ENCODE measurements at regions not wholly inside any gene's neighbourhood (a gene's known extent, or its start where the extent isn't known, plus 50 kb on each side); places are given as distances from the start of the nearest gene placed in this dataset.
A peak's percentile ranks its signal among the peaks of the same experiment; 100 is the strongest.
"Not testable (repeated sequence)": the region's sequence is repeated elsewhere in the genome, so short reads cannot be mapped to it uniquely, and the experiment has no call there.

DNA sequence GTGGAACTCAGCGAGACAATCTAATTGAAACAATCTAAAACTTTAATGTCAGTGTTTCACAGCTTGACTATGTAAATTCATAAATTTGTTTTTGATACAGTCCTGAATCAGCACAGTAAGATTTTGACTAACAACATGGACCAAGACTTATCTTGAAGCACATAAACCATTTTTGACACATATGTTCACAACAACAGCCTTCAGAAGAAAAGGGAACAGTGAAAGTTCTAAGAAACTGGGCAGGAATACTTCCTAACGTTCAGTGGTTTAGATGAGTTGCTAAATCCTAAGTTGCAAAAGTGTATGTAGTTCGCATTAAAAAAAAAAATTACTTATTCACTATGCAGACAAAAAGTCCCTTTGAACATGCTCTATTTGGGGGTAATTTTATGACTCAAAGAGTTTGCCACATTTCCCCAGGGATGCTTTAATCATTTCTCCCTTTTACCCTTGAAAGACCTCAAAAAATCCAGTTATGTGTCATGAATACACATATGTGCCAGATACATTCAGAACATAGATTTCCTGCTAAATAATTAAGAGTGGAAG is 120.2 kb downstream of the MRPL39 start:
- no peak for DNase-seq

DNA sequence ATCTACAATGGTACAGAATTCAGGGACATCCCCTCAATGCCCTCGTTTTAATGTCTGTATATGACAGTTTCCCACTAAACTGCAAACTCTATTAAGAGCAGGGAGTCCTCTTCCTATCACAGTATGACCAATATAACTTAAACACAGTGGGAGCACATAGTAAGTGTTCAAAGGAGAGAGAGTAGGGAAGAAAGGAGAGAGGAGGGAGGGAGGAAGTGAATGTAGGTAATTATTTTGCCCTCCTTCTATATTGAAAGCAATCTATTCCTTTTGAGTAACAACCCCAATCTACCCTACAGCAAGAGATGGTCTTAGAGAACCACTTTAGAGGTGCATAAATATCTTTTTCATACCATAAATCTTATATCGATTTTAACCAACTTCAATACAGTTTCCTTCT is 121.4 kb downstream of the MRPL39 start:
- DNase-seq: no peak

DNA sequence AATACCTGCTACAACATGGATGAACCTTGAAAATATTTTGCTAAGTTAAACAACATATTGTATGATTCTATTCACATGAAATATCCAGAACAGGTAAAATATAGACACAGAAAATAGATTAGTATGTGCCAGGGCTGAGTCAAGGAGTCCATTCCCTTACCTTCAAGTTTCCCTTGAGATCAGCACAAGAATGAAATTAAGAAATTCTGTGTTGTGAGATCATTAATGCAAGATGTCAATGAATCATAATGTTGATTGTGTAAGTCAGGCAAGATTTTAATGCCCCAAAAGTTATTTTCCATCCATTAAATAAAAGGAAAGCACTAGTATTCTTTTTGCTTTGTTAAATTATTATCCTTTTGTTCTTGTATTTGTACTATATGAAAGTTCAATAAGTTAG is 139.4 kb downstream of the MRPL39 start:
- no peak for DNase-seq

DNA sequence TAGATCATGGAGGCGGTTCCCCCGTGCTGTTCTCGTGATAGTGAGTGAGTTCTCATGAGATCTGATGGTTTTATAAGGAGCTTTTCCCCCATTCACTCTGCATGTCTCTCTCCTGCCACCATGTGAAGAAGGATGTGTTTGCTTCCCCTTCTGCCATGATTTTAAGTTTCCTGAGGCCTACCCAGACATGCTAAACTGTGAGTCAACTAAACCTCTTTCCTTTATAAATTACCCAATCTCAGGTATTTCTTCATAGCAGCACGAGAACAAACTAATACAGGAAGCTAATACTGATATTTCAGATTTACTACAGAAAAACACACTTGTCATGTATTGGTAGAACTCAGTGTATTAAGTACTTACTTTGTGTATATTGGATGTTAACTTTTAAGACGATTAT is 140.2 kb downstream of the MRPL39 start:
- DNase-seq: not testable (repeated sequence)

DNA sequence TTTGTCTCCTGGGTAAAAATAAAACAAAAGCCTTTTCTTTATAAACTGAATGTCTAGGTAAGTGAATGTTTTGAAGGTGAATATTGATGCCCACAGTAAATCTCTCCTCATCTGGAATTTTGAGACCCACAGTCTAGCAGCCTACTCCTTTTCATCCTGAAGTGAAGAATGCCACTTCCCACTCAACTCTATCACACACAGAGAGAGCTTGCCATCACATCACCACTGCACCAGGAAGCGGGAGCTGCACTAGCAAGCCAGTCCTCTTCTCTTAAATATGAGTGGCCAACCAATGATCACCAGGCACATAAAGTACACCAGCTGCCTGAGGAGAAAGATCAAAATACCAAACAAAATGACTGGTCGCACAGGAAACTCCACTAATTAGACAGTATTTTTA is 140.8 kb downstream of the MRPL39 start:
- DNase-seq: no peak

DNA sequence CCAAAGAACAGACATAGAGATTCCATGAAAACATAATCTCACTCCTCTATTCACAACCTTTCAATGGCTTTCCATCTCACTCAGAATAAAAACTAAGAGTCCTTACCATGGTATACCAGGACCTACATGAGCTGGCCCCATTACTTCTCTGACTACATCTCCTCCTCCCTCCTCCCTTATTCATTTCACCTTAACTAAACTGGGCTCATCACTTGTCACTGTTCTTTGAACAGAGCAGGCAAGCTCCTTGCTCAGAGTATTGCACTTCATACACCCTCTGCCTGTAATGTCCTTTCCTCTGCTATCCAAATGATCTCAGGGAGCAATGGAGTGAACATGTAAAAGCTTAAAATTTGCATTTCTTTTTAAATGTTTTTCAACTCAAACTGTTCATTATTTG is 142.0 kb downstream of the MRPL39 start:
- DNase-seq: no peak

DNA sequence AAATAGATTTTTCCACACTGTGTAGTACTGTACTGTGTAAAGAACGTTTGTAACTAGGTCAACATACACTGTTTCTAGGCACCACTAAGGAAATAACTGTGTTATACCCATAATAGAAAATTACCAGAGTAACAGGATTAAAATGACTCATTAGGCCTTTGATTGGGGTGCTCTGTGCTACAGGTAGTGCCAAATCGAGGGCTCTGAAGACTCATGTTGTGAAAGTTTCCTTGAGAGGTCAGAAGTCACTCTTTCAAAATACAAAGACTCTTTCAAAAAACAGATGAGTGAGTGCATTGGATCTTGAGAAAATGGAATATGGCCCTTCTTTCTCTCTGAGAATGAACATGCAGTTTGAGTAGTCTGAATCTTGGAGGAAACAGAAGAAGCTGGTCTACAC is 143.0 kb downstream of the MRPL39 start:
- peak; percentile 21 for DNase-seq

DNA sequence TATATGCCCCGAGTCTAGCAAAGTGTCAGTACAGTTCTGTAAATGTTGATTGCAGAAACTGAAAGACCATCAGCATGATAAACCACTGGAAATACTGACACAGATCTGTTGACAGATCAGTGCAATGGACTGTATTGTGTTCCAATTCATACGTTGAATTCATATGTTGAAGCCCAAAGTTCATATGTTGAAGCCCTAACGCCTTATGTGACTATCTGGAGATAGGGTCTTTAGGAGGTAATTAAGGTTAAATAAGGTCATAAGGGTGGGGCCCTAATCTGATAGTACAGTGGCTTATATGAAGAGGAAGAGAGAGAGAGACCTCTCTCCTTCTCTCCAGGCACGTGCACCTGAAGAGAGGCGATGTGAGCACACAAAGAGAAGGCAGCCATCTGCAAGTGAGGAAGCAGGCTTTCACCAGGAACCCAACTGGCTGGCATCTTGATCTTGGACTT is 144.7 kb downstream of the MRPL39 start:
- no peak for DNase-seq

DNA sequence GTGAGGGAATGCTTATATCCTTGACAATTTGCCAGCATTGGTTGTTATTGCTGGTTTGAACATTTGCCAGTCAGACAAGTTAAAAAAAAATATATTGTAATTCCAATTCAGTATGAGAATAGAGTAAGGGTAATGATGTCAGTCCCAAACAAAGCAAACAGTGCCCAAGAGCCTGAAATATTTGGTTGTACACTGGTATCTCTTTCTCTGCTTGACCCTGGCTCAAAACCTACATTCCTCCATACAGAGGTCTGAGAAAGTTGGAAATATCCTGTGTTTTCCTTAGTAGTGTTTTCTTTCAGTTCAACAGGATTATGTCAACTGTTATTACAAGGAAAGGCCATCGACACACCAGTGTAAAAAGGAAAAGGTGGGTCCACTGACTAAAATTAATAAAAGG is 145.6 kb downstream of the MRPL39 start:
- no peak for DNase-seq

DNA sequence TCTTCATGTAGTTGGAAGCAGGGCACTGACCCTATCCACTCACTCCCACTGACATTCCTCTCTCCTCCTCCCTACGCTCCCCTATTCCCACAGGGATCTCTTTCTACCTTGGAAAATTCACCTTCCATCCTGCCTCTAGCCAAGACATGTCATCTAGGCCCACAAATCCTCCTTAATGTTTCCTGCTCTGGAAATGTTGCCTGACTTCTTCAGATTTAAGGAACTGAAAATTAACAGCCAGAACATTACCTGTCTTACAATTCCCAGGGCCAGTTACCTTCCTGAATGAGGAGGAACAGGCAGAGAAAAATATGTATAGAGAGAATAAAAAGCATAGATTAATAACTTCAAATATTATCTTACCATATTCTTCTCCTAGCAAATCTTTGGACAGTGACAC is 147.3 kb downstream of the MRPL39 start:
- no peak for DNase-seq

DNA sequence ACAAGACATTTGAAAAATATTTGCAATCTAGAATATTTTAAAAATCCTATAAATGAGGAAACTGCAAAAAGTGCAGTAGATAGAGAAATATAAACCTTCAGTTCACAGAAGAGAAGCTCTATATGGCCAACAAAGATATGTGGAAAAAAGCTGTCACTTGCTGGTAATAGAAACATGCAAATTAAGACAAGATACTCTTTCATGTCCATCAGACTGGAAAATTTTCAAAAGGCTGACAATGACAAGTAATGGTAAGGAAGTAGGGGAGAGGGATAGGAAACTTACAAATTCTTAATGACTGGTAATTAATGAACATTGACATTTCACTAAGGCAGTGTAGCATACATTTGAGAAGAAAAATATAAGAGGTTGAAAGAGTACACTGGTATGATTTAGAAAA is 147.9 kb downstream of the MRPL39 start:
- DNase-seq: no peak

DNA sequence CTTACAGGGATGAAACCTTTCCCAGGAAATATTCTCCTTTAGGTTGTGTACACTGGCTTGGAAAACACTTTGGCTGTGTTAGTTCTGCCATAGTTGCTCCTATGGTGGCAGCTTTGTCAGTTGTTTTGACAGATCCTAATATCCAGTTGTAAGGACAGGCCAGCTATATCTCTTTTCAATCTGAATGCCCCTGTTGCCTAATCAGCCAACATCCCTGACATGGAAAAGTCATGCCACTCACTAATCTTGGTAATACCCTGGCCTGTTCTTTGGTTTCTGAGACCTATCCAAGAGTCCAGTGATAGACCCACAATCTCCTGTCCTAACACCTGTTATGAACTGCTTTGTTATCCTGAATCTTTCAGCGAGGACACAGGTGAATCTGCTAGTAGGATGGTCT is 148.8 kb downstream of the MRPL39 start:
- DNase-seq: no peak

DNA sequence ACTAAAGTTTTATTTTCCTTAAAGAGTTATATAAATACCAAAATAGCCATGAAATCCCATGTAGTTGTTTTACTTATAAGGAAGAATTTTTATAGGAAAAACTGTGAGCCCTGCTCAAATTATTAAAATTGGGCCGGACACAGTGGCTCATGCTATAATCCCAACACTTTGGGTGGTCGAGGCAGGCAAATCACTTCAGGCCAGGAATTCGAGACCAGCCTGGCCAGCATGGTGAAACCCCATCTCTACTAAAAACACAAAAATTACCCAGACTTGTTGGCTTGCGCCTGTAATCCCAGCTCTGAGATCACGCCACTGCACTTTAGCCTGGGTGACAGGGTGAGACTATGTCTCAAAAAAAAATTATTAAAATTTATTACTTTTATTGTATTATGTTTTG is 149.3 kb downstream of the MRPL39 start:
- no peak for DNase-seq

DNA sequence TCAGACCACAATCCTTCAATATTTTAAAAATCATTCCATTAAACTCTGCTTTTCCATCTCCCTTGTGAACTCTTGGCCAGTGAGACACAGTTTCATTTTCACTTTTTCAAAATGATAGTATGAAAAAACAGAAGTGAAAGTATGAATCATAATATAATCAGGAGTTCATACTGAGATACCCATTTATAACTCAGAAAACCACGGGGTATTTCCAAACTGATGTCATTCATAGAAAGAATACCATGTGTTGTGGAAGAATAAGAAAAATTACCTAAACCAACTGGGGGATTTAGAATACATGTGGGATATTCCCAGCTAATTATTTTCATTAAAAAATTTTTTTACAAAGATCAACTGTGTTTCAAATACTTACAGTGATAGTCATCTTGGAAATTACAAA is 149.9 kb downstream of the MRPL39 start:
- DNase-seq: peak; percentile 67

DNA sequence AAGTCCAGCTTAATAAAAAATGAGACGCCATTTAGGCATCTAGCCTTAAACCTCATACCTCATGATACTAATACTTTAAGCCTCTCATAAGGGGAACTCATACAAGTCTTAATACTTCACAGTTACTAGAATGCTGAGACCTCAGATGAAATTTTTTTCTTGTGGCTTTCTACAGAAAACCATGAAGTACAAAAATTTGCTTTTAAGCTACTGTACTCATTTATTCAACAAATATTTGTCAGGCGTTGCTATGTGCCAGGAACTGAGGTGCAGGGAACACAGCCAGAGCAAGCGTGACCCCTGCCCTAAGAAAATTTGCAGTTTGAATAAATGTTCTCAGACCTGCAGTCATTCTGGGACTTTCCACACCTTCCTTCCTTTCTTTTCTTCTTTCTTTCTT is 150.6 kb downstream of the MRPL39 start:
- peak; percentile 11 for DNase-seq

DNA sequence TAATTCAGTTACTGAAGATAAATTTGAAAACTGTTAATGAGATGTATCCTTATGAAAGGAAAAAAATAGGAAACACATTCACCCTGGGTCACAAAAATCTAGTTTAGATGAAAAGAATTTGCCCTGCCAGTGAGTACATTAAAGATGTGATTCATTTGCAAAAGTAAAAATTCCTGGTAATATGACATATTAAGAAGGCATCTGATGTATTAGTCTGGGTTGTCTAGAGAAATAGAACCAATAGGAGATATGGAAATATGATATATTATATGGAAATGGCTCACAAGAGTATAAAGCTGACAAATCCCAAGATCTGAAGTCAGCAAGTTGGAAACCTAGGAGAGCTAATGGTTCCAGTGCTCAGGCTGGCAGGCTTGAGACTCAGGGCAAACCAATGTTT is 153.8 kb downstream of the MRPL39 start:
- DNase-seq: no peak

DNA sequence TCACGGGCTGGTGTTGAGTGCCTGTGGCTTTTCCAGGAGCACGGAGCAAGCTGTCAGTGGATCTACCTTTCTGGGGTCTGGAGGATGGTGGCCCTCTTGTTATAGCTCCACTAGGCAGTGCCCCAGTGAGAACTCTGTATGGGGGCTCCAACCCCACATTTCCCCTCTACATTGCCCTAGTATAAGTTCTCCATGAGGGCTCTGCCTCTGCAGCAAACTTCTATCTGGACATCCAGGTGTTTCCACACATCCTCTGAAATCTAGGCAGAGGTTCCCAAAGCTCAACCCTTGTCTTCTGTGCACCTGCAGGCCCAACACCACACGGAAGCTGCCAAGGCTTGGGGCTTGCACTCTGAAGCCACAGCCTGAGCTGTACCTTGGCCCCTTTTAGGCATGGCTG is 157.3 kb downstream of the MRPL39 start:
- DNase-seq: no peak

DNA sequence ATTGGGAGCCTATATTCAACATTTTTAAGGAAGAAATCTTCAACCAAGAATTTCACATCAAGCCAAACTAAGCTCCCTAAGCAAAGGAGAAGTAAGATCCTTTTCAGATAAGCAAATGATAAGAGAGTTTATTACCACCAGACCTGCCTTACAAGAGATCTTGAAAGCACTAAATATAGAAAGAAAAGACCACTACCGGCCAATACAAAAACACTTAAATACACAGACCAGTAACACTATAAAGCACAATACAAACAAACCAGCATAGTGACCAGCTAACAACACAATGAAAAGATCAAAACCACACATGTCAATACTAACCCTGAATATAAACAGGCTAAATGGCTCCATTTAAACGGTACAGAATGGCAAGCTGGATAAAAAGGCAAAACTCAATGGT is 165.4 kb downstream of the MRPL39 start:
- no peak for DNase-seq

DNA sequence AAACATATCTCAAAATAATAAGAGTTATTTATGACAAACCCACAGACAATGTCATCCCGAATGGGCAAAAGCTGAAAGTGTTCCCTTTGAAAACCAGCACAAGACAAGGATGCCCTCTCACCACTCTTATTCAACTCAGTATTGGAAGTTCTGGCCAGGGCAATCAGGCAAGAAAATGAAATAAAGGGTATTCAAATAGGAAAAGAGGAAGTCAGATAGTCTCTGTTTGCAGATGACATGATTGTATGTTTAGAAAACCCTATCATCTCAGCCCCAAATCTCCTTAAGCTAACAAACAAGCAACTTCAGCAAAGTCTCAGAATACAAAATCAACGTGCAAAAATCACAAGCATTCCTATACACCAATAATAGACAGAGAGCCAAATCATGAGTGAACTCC is 169.8 kb downstream of the MRPL39 start:
- not testable (repeated sequence) for DNase-seq

DNA sequence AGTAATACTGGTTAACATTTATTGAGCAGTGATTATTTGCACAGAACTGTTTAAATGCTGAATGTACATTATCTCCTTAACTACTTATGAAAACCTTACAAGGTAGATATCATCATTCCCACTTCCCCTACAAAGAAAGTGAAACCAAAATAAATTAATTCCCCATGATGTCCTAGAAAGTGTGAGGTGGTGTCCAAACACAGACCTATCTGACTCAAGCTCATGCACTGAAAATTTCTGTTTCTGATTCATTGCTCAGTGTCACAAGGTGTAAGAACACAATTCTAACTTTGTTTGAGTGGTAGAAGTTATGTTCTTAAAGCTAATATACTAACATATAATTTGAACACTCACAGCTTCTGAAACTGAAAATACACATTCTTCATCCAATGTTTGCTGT is 178.7 kb downstream of the MRPL39 start:
- no peak for DNase-seq

DNA sequence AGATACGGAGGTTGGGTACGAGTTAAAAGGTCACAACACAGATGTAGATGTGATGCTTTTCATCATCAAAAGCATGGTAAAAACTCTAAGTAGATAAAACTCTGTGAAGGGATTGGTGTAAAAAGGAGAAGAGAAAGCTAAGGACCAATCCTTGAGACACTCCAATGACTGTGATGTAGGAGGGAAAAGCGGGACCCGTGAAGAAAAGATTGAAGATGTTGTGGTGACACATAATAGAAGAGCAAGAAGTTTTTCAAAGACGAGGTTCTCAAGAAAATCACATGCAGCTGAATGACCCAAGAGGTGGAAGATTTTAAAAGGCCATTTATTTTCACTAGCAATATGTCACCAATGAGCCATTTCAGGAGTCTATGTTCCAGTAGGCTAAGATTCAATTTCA is 179.5 kb downstream of the MRPL39 start:
- no peak for DNase-seq

DNA sequence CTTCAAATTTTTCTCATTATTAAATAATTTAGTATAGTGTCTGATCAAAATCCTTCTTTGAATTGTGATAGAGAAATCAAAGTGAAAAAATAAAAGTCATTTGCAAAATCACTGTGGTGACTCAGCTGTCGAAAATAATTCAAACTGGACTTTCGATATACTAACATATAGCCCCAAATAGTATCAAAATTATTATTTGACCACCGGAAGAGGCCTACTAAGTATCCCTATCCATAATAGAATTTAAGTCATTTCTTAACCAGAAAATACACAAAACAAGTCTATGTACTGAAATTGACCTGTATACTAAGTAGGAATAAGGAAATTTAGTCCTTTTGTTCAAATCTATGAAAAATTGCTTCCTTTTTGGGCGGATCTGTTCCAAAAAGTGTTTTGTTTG is 180.7 kb downstream of the MRPL39 start:
- no peak for DNase-seq

DNA sequence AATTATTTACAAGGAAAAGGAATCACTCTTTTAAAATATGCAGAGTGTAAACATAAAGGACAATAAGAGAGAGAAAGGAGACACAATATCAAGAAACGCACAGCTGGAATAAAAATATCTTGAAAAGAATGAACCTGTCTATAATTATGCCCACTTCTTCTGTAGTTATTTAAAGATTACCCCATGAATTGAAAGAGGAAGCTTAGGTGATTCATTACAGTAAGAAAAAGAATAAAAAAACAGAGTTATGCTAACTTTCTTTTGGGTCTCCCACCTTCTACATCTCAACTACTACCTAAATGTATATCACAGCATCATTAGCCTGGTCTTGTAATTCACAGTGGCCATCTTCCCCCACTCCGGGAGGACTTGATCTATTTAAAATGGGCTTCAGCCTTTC is 182.1 kb downstream of the MRPL39 start:
- no peak for DNase-seq

DNA sequence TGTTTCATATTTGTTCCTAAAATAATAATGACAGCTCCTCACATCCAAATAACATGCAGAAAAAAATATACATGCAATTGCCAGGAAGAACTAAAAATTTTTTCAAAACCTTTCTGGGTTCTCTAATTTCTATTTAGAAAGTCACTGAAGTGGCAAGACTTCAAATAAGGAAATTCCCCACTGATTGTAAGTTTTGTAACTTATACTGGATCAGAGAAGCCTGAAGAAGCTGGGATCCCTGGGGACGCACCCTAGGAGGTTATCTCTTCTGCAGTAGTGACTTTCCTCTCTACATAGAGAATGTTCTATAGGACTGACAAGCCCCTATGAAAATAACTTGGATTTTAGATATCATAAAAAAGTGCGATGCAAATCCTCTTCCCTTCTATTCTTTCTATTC is 182.6 kb downstream of the MRPL39 start:
- no peak for DNase-seq

DNA sequence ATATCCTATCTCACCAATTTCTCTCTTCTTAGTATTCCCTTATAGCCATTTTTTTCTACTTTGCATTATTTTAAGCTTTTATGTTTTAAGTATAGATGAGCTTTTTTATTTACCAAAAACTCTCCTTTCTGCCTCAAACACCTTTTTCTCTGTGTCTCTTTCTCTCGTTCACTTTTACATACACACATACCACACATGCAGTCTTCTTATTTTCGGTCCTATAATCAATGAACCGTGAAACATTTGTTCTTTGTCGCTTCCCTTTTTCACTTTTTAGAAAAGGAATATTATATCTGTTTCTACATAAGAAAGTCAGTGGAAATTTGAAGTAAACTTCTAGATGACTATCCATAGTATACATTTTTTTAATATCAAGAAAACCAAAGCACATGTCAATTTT is 183.2 kb downstream of the MRPL39 start:
- DNase-seq: no peak

Measured in central memory CD4-positive, alpha-beta T cell (primary cell).